SK-N-SH treated with all-trans-retinoic acid at 6 μM for 48 hours (cell line): ENCODE measurements at regions not wholly inside any gene's neighbourhood (a gene's known extent, or its start where the extent isn't known, plus 50 kb on each side); places are given as distances from the start of the nearest gene placed in this dataset.
"Not testable (repeated sequence)": the region's sequence is repeated elsewhere in the genome, so short reads cannot be mapped to it uniquely, and the experiment has no call there.

Experiments used
- CSDC2 ChIP-seq: fragments of 250-450 bp; sonication (Bioruptor Pico); IDR thresholded peaks from 2 replicates; pipeline ENCODE4 v1.5.0; 2020; ENCODE audit warnings: mild to moderate bottlenecking, moderate library complexity
- ZFP30 ChIP-seq: fragments of 450-650 bp; formaldehyde crosslinking; IDR thresholded peaks from 2 replicates; pipeline ENCODE4 v1.5.0; 2022; ENCODE audit warnings: mild to moderate bottlenecking, moderate library complexity

DNA sequence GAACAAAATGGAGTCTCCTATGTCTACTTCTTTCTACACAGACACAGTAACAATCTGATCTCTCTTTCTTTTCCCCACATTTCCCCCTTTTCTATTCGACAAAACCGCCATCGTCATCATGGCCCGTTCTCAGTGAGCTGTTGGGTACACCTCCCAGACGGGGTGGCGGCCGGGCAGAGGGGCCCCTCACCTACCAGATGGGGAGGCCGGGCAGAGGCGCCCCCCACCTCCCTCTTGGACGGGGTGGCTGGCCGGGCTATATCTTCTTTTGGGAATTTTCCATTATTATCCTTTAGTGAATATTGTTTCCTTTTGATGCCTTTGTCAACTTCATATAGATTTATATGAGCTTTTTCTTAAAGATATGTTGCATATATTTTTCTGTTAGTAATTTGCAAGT, 53.4 kb upstream of the PMCH start:
- not testable (repeated sequence) for TF ChIP-seq ZFP30 (CRISPR knock-in tag); CSDC2
